Activated naive CD8-positive, alpha-beta T cell treated with anti-CD3 and anti-CD28 coated beads, Interleukin-2, amount 50 U/mL, for 24 hours (primary cell): ENCODE measurements at regions not wholly inside any gene's neighbourhood (a gene's known extent, or its start where the extent isn't known, plus 50 kb on each side); places are given as distances from the start of the nearest gene placed in this dataset.
"Not testable (repeated sequence)": the region's sequence is repeated elsewhere in the genome, so short reads cannot be mapped to it uniquely, and the experiment has no call there.

Source experiments
- ATAC-seq: fragments of 150-1000 bp; cut with Tn5 transposase; one replicate; pipeline ENCODE4 v1.10.0; 2021
- DNase-seq: peaks from one replicate; pipeline ENCODE4 v3.0.0; 2021
- H3K27ac Mint-ChIP-seq: one replicate; pipeline ENCODE4 v1.8.0; 2021; ENCODE audit warnings: mild to moderate bottlenecking, mixed read lengths
- H3K27me3 Mint-ChIP-seq: one replicate; pipeline ENCODE4 v1.8.0; 2021; ENCODE audit warnings: mixed read lengths
- H3K36me3 Mint-ChIP-seq: one replicate; pipeline ENCODE4 v1.8.0; 2021; ENCODE audit warnings: low read depth, mixed read lengths
- H3K4me1 Mint-ChIP-seq: one replicate; pipeline ENCODE4 v1.8.0; 2021; ENCODE audit warnings: mixed read lengths
- H3K4me3 Mint-ChIP-seq: one replicate; pipeline ENCODE4 v1.8.0; 2021; ENCODE audit warnings: mild to moderate bottlenecking, moderate library complexity, mixed read lengths
- H3K9me3 Mint-ChIP-seq: one replicate; pipeline ENCODE4 v1.8.0; 2021; ENCODE audit warnings: mixed read lengths

DNA sequence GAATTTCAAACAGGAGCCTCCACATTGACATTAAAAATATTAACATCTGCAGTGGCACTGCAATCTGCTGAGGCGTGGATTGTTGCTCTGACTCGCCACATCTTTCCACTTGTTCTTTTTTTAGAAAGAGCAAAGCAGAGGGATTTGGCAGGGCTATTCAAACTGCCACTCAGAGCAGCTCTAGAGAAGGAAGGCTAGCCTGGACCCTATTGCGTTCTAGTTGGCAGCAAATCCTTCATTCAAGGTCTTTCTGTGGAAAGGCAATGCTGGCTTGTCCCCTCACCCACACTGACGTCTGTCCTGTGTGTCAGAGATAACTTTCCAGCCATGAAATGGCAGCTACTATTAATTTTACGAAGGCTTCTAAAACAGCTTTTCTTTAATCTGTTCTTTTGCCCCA, 483.2 kb upstream of the SGO1 start:
- no peak for ATAC-seq
- peaks cover 8% of the 10 kb centered on the region for H3K9me3 Mint-ChIP-seq

GRCh38 chr3:20668411-20668810, 482.4 kb upstream of the SGO1 start:
- Mint-ChIP-seq H3K9me3 (peaks cover 10% of the 10 kb centered on the region), H3K4me1 (no peaks in the 10 kb centered on the region), H3K4me3 (no peak overlapping the region), H3K27me3 (no peaks in the 10 kb centered on the region), H3K36me3 (no peaks in the 10 kb centered on the region), H3K27ac (no peak overlapping the region)
- DNase-seq, result no peak
- ATAC-seq, result no peak

More for the DNA sequence above, 483.2 kb upstream of the SGO1 start:
- no peak overlapping the region for H3K4me3 Mint-ChIP-seq
- H3K36me3 Mint-ChIP-seq, result no peaks in the 10 kb centered on the region
- no peaks in the 10 kb centered on the region for H3K27me3 Mint-ChIP-seq
- H3K4me1 Mint-ChIP-seq, result no peaks in the 10 kb centered on the region
- no peak overlapping the region for H3K27ac Mint-ChIP-seq
- no peak for DNase-seq

- H3K9me3 Mint-ChIP-seq, result peaks cover 5% of the 10 kb centered on the region
- no peak for ATAC-seq
- H3K36me3 Mint-ChIP-seq, result no peaks in the 10 kb centered on the region
- no peak for DNase-seq
- H3K4me1 Mint-ChIP-seq, result no peaks in the 10 kb centered on the region
- no peak overlapping the region for H3K4me3 Mint-ChIP-seq
- H3K27me3 Mint-ChIP-seq, result no peaks in the 10 kb centered on the region
- H3K27ac Mint-ChIP-seq, result no peak overlapping the region
Measured at GRCh38 chr3:20666091-20666490, 480.1 kb upstream of the SGO1 start.

DNA sequence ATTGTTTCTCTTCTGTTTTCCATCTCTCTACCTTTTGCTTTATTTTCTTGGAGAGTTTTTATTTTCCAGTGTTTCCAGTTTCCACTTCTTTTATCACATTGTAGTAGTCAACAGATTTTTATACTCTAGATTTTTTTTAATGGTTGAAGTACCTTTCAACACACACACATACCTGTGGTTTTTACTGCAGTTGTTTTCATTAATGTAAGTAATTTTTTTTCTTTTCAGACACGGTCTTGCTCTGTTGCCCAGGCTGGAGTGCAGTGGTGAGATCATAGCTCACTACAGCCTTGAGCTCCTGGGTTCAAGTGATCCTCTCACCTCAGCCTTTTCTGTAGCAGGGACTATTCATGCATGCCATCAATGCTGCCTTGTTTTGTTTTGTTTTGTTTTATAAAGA, 472.5 kb upstream of the SGO1 start:
- DNase-seq, result no peak

DNA sequence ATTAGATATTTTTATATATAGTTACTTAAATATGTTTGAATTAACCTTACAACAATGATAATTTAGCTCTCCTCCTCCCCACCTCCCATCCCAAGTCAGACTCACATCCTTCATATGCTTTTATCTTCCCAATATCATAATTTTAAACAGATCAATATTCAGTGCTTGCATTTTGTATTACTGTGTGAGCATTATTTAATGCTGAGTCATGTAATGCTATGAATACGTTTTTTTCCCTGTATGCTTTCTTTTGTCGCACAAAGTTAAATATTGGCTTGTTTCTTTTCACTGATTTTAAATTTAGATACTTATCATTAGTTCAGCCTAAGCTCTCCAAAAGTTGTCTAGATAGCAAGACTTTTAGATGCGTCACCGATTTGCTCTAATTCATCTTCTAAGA, 471.6 kb upstream of the SGO1 start:
- DNase-seq (no peak), ATAC-seq (no peak)
- H3K4me3 Mint-ChIP-seq, result no peak overlapping the region
- no peak overlapping the region for H3K27ac Mint-ChIP-seq
- no peaks in the 10 kb centered on the region for H3K4me1 Mint-ChIP-seq
- H3K36me3 Mint-ChIP-seq, result no peaks in the 10 kb centered on the region
- H3K27me3 Mint-ChIP-seq, result no peaks in the 10 kb centered on the region
- H3K9me3 Mint-ChIP-seq, result peaks cover 22% of the 10 kb centered on the region

More for the DNA sequence above, 472.5 kb upstream of the SGO1 start:
- Mint-ChIP-seq H3K27ac (no peak overlapping the region), H3K4me1 (no peaks in the 10 kb centered on the region), H3K27me3 (no peaks in the 10 kb centered on the region), H3K4me3 (no peak overlapping the region), H3K9me3 (peaks cover 22% of the 10 kb centered on the region), H3K36me3 (no peaks in the 10 kb centered on the region)
- no peak for ATAC-seq

DNA sequence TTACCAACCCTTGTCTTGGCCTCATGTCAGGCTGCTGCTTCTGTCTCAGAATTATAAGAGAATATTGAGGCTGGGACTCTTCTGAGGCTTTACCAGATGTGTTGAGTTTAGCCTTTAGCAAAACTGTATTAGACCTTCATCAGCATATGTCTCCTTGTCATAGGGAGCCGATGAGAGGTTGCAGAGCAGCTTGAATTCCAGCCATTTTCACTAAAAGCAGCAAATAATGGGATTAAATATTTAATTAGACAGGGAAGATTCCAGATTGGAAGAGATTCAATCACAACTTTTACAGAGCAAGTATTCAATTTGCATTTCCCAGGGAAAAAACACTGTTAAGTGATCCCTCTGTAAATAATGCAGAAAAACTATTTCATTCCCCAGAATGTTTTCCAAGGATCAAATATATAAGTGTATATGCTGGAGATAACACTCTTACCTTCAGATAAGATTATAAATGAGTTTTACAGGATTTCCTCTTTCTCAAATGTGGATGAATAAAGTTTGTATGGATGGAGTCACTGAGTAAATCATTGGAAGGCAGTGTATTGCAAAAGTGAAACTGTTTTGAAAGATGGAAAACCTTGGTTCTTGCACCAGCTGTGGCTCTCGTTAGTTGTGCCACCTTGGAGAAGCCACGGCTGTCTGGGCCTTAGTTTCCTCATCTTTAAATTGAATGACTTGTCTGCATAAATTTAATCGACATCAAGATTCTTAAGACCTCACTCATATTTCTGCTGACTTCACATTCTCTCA, 466.4 kb upstream of the SGO1 start:
- ATAC-seq (no peak), DNase-seq (no peak)
- Mint-ChIP-seq H3K27ac (no peak overlapping the region), H3K9me3 (peaks cover 10% of the 10 kb centered on the region), H3K36me3 (no peaks in the 10 kb centered on the region), H3K4me3 (no peak overlapping the region), H3K27me3 (no peaks in the 10 kb centered on the region), H3K4me1 (no peaks in the 10 kb centered on the region)

DNA sequence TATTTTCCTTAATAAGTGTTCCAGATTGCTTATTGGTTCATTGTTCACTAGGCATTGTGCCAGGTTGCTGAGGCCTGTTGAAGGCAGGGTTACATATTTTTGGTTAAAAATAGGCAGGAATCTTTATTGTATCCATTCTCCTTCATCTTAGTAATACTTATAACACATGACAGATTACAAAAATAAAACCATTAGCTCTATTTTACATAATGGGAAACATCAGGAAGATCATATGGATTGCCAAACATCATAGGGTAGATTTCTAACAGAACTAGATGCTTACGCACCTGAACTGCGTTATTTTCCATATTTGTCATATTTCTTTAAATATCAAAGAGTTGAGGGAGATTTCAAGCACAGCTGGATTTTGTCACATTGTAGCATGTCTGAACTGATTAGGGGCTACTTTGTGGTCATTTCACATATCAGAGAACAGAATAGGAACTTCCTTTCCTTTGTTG, 462.9 kb upstream of the SGO1 start:
- no peak overlapping the region for H3K4me3 Mint-ChIP-seq
- no peaks in the 10 kb centered on the region for H3K36me3 Mint-ChIP-seq
- no peaks in the 10 kb centered on the region for H3K27me3 Mint-ChIP-seq
- DNase-seq (no peak), ATAC-seq (no peak)
- no peaks in the 10 kb centered on the region for H3K4me1 Mint-ChIP-seq
- H3K9me3 Mint-ChIP-seq, result peaks cover 6% of the 10 kb centered on the region
- H3K27ac Mint-ChIP-seq, result no peak overlapping the region

DNA sequence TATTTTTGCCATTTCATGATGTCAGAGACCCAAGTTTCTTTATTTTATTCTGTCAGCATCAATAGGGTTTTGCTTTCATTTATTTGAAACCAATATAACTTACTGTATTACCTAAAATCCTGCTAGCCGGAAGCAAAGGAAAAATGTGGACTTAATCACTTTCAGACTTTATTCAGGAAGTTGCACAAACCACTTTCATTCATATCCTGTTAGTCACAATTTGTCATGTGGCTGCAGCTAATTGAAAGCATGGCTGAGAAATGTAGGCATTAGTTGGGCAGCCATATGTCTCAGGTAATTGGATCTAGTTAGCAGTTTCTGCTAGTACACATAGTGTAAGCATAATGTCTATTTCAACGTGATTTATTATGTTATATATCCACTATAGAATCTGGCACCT, 462.3 kb upstream of the SGO1 start:
- H3K27ac Mint-ChIP-seq, result no peak overlapping the region
- no peaks in the 10 kb centered on the region for H3K4me1 Mint-ChIP-seq
- H3K9me3 Mint-ChIP-seq, result peaks cover 6% of the 10 kb centered on the region
- DNase-seq, result no peak
- no peaks in the 10 kb centered on the region for H3K36me3 Mint-ChIP-seq
- no peak overlapping the region for H3K4me3 Mint-ChIP-seq
- no peak for ATAC-seq
- H3K27me3 Mint-ChIP-seq, result no peaks in the 10 kb centered on the region

DNA sequence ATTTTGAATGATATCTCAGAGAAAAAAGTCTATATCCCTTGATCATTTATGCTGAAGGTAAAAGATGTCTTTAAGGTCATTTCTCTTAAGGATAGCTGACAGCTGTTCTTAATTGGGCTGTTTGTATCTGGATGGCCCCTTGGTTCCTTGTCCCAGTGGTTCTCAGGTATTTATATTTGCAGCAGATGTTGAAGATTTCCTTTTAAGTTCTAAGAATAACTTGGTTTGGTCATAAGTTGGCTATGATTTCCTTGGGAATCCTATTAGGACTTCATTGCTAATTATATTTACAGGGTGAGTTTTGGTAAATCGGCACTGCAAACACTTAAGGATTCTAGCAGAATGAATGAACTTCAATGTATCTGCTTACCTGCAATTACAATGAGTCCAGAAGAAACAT, 460.4 kb upstream of the SGO1 start:
- no peaks in the 10 kb centered on the region for H3K27me3 Mint-ChIP-seq
- no peak for ATAC-seq
- H3K9me3 Mint-ChIP-seq, result peaks cover 6% of the 10 kb centered on the region
- DNase-seq, result no peak
- H3K4me1 Mint-ChIP-seq, result no peaks in the 10 kb centered on the region
- H3K36me3 Mint-ChIP-seq, result no peaks in the 10 kb centered on the region
- no peak overlapping the region for H3K4me3 Mint-ChIP-seq
- no peak overlapping the region for H3K27ac Mint-ChIP-seq

- Mint-ChIP-seq H3K9me3 (peaks cover 6% of the 10 kb centered on the region), H3K36me3 (no peaks in the 10 kb centered on the region), H3K27ac (no peak overlapping the region), H3K4me1 (no peaks in the 10 kb centered on the region), H3K4me3 (no peak overlapping the region), H3K27me3 (no peaks in the 10 kb centered on the region)
- DNase-seq (no peak), ATAC-seq (no peak)
Measured at GRCh38 chr3:20645340-20645739, 459.3 kb upstream of the SGO1 start.

GRCh38 chr3:20637729-20638128, 451.7 kb upstream of the SGO1 start:
- no peak for DNase-seq
- H3K4me1 Mint-ChIP-seq, result no peaks in the 10 kb centered on the region
- no peak overlapping the region for H3K4me3 Mint-ChIP-seq
- ATAC-seq, result no peak
- no peaks in the 10 kb centered on the region for H3K36me3 Mint-ChIP-seq
- H3K27ac Mint-ChIP-seq, result no peak overlapping the region
- peaks cover 13% of the 10 kb centered on the region for H3K9me3 Mint-ChIP-seq
- no peaks in the 10 kb centered on the region for H3K27me3 Mint-ChIP-seq

DNA sequence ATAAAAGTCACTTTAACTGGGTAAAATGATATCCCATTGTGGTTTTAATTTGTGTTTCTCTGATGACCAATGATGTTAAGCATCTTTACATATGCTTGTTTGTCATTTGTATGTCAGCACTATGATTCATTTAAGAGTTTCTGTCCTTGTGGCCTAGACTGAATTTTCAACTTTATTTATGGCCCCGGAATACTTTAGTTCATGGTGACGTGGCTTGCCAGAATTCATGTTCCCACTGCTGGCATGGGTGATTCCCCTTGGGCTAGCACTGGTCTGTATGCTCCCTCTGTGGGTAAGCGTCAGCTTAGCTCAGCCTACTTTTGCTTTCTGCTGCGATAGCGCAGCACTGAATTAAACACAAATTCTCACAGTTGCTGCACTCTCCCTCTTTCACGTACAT, 436.3 kb upstream of the SGO1 start:
- no peak overlapping the region for H3K27ac Mint-ChIP-seq

GRCh38 chr3:20618621-20619020, 432.6 kb upstream of the SGO1 start:
- not testable (repeated sequence) for H3K4me1 Mint-ChIP-seq, H3K4me3 Mint-ChIP-seq, H3K27ac Mint-ChIP-seq, H3K36me3 Mint-ChIP-seq, DNase-seq, H3K27me3 Mint-ChIP-seq, ATAC-seq
- peaks cover 37% of the 10 kb centered on the region for H3K9me3 Mint-ChIP-seq

More for the DNA sequence above, 436.3 kb upstream of the SGO1 start:
- Mint-ChIP-seq H3K27me3 (no peaks in the 10 kb centered on the region), H3K4me1 (no peaks in the 10 kb centered on the region), H3K9me3 (peaks cover 38% of the 10 kb centered on the region), H3K4me3 (no peak overlapping the region), H3K36me3 (no peaks in the 10 kb centered on the region)
- DNase-seq, result no peak
- no peak for ATAC-seq

GRCh38 chr3:20618181-20618580, 432.2 kb upstream of the SGO1 start:
- not testable (repeated sequence) for H3K4me1 Mint-ChIP-seq, DNase-seq, H3K36me3 Mint-ChIP-seq, H3K27ac Mint-ChIP-seq, H3K27me3 Mint-ChIP-seq, ATAC-seq, H3K4me3 Mint-ChIP-seq
- peaks cover 35% of the 10 kb centered on the region for H3K9me3 Mint-ChIP-seq

DNA sequence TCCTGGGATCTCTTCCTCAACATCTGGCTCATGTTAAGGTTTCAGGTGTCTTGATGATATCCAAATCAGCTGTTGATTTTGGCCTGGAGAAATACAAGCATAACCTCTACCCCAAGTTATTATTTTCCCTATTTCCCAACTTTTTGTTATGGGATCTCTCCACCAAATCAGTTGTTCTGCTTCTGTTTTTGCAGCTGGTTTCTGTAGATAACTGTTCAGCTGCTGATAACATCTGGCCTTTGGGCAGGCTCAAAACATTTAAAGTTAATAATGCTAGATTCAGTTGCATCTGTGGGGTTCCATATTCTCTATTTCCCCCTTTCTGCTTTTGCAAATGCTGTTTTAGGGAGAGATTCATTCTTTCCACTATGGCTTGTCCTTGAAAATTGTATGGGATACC, 430.0 kb upstream of the SGO1 start:
- not testable (repeated sequence) for H3K4me1 Mint-ChIP-seq, H3K36me3 Mint-ChIP-seq, DNase-seq, ATAC-seq, H3K4me3 Mint-ChIP-seq, H3K27me3 Mint-ChIP-seq, H3K27ac Mint-ChIP-seq
- peaks cover 43% of the 10 kb centered on the region for H3K9me3 Mint-ChIP-seq
